ENCODE measurements at regions not wholly inside any gene's neighbourhood (a gene's known extent, or its start where the extent isn't known, plus 50 kb on each side); places are given as distances from the start of the nearest gene placed in this dataset.
"Not testable (repeated sequence)": the region's sequence is repeated elsewhere in the genome, so short reads cannot be mapped to it uniquely, and the experiment has no call there.

- not testable (repeated sequence) for H2BK5ac ChIP-seq (ENCODE audit: low read depth, low read length, poor library complexity); H4K91ac ChIP-seq (ENCODE audit: low read depth, low read length); H2AFZ ChIP-seq (ENCODE audit: insufficient read depth, low read length, poor library complexity); H3K36me3 ChIP-seq (ENCODE audit: control insufficient read depth in 1 of 2, insufficient read depth in 2 of 2, low read length in 2 of 2); H3K23ac ChIP-seq (ENCODE audit: low read length); H3K4me2 ChIP-seq (ENCODE audit: low read length); H3K14ac ChIP-seq (ENCODE audit: low read length); H3K79me1 ChIP-seq (ENCODE audit: low read length); H3K4ac ChIP-seq (ENCODE audit: low read depth, low read length); H2BK12ac ChIP-seq (ENCODE audit: low read length); H3K27ac ChIP-seq (ENCODE audit: low read depth, low read length); H2BK120ac ChIP-seq (ENCODE audit: insufficient read depth, low read length, poor library complexity); DNase-seq; H4K8ac ChIP-seq (ENCODE audit: low read depth, low read length); H3K27me3 ChIP-seq (ENCODE audit: insufficient read depth, low read length); H2AK5ac ChIP-seq (ENCODE audit: low read length); H3K79me2 ChIP-seq (ENCODE audit: control insufficient read depth, insufficient read depth, low read length, poor library complexity); H3K9me3 ChIP-seq (ENCODE audit: insufficient read depth, low read depth, low read length); H3K18ac ChIP-seq (ENCODE audit: low read length); H3K4me3 ChIP-seq (ENCODE audit: low read depth, low read length); H4K12ac ChIP-seq (ENCODE audit: low read depth, low read length); H3K4me1 ChIP-seq (ENCODE audit: control insufficient read depth in 1 of 2, insufficient read depth in 2 of 2, low read length in 2 of 2); H3K9ac ChIP-seq (ENCODE audit: low read length)
- WGBS (ENCODE audit: extremely low coverage, insufficient coverage, insufficient read length): no CpG with 5 or more reads among the region's 30 CpGs
These were observed 361.9 kb upstream of the API5 start for GRCh38 chr11:42949738-42950376.

- no peak overlapping the region for H3K4me2 ChIP-seq (ENCODE audit: low read length)
- H3K18ac ChIP-seq (ENCODE audit: low read length): no peak overlapping the region
- H3K27ac ChIP-seq (ENCODE audit: low read depth, low read length): no peak overlapping the region
- H3K27me3 ChIP-seq (ENCODE audit: insufficient read depth, low read length): no peaks in the 10 kb centered on the region
- H2BK12ac ChIP-seq (ENCODE audit: low read length): no peak overlapping the region
- H3K9ac ChIP-seq (ENCODE audit: low read length): no peak overlapping the region
- no CpG with 5 or more reads among the region's 1 CpG for WGBS (ENCODE audit: extremely low coverage, insufficient coverage, insufficient read length)
- H3K79me2 ChIP-seq (ENCODE audit: control insufficient read depth, insufficient read depth, low read length, poor library complexity): no peaks in the 10 kb centered on the region
- no peak overlapping the region for H2AK5ac ChIP-seq (ENCODE audit: low read length)
- no peak for DNase-seq
- no peak overlapping the region for H3K4me3 ChIP-seq (ENCODE audit: low read depth, low read length)
- no peak overlapping the region for H2BK120ac ChIP-seq (ENCODE audit: insufficient read depth, low read length, poor library complexity)
- no peak overlapping the region for H4K8ac ChIP-seq (ENCODE audit: low read depth, low read length)
- H3K14ac ChIP-seq (ENCODE audit: low read length): no peak overlapping the region
- H2AFZ ChIP-seq (ENCODE audit: insufficient read depth, low read length, poor library complexity): no peak overlapping the region
- no peaks in the 10 kb centered on the region for H3K36me3 ChIP-seq (ENCODE audit: control insufficient read depth in 1 of 2, insufficient read depth in 2 of 2, low read length in 2 of 2)
- H2BK5ac ChIP-seq (ENCODE audit: low read depth, low read length, poor library complexity): no peak overlapping the region
- H3K4me1 ChIP-seq (ENCODE audit: control insufficient read depth in 1 of 2, insufficient read depth in 2 of 2, low read length in 2 of 2): no peaks in the 10 kb centered on the region
- no peak overlapping the region for H3K23ac ChIP-seq (ENCODE audit: low read length)
- H3K4ac ChIP-seq (ENCODE audit: low read depth, low read length): no peak overlapping the region
- H3K79me1 ChIP-seq (ENCODE audit: low read length): no peaks in the 10 kb centered on the region
- H3K9me3 ChIP-seq (ENCODE audit: insufficient read depth, low read depth, low read length): no peaks in the 10 kb centered on the region
- no peak overlapping the region for H4K91ac ChIP-seq (ENCODE audit: low read depth, low read length)
- H4K12ac ChIP-seq (ENCODE audit: low read depth, low read length): no peak overlapping the region
These were observed 360.5 kb upstream of the API5 start for GRCh38 chr11:42951266-42951665.

- Histone ChIP-seq H2AFZ (ENCODE audit: insufficient read depth, low read length, poor library complexity) (no peak overlapping the region), H3K18ac (ENCODE audit: low read length) (no peak overlapping the region), H3K23ac (ENCODE audit: low read length) (no peak overlapping the region), H3K4me3 (ENCODE audit: low read depth, low read length) (no peak overlapping the region), H3K4ac (ENCODE audit: low read depth, low read length) (no peak overlapping the region), H3K9ac (ENCODE audit: low read length) (no peak overlapping the region), H2BK120ac (ENCODE audit: insufficient read depth, low read length, poor library complexity) (no peak overlapping the region), H3K14ac (ENCODE audit: low read length) (no peak overlapping the region), H2BK5ac (ENCODE audit: low read depth, low read length, poor library complexity) (no peak overlapping the region), H4K8ac (ENCODE audit: low read depth, low read length) (no peak overlapping the region), H3K79me2 (ENCODE audit: control insufficient read depth, insufficient read depth, low read length, poor library complexity) (no peaks in the 10 kb centered on the region), H3K4me2 (ENCODE audit: low read length) (no peak overlapping the region), H2BK12ac (ENCODE audit: low read length) (no peak overlapping the region), H3K27ac (ENCODE audit: low read depth, low read length) (no peak overlapping the region), H3K4me1 (ENCODE audit: control insufficient read depth in 1 of 2, insufficient read depth in 2 of 2, low read length in 2 of 2) (no peaks in the 10 kb centered on the region), H3K36me3 (ENCODE audit: control insufficient read depth in 1 of 2, insufficient read depth in 2 of 2, low read length in 2 of 2) (no peaks in the 10 kb centered on the region), H3K9me3 (ENCODE audit: insufficient read depth, low read depth, low read length) (no peaks in the 10 kb centered on the region), H4K12ac (ENCODE audit: low read depth, low read length) (no peak overlapping the region), H3K79me1 (ENCODE audit: low read length) (no peaks in the 10 kb centered on the region), H2AK5ac (ENCODE audit: low read length) (no peak overlapping the region), H4K91ac (ENCODE audit: low read depth, low read length) (no peak overlapping the region), H3K27me3 (ENCODE audit: insufficient read depth, low read length) (no peaks in the 10 kb centered on the region)
- WGBS (ENCODE audit: extremely low coverage, insufficient coverage, insufficient read length): no CpG with 5 or more reads among the region's 1 CpG
- no peak for DNase-seq
These were observed 354.0 kb upstream of the API5 start for GRCh38 chr11:42957831-42958230.

GRCh38 chr11:42958635-42959034, 353.2 kb upstream of the API5 start:
- no peak overlapping the region for H3K18ac ChIP-seq (ENCODE audit: low read length)
- H3K4me3 ChIP-seq (ENCODE audit: low read depth, low read length): no peak overlapping the region
- H3K79me1 ChIP-seq (ENCODE audit: low read length): no peaks in the 10 kb centered on the region
- no peak overlapping the region for H4K8ac ChIP-seq (ENCODE audit: low read depth, low read length)
- H3K9ac ChIP-seq (ENCODE audit: low read length): no peak overlapping the region
- no peak overlapping the region for H3K4me2 ChIP-seq (ENCODE audit: low read length)
- H3K4me1 ChIP-seq (ENCODE audit: control insufficient read depth in 1 of 2, insufficient read depth in 2 of 2, low read length in 2 of 2): no peaks in the 10 kb centered on the region
- no peak overlapping the region for H2BK12ac ChIP-seq (ENCODE audit: low read length)
- H2AK5ac ChIP-seq (ENCODE audit: low read length): no peak overlapping the region
- no peaks in the 10 kb centered on the region for H3K79me2 ChIP-seq (ENCODE audit: control insufficient read depth, insufficient read depth, low read length, poor library complexity)
- no peak overlapping the region for H4K12ac ChIP-seq (ENCODE audit: low read depth, low read length)
- H2BK120ac ChIP-seq (ENCODE audit: insufficient read depth, low read length, poor library complexity): no peak overlapping the region
- H3K4ac ChIP-seq (ENCODE audit: low read depth, low read length): no peak overlapping the region
- no peak overlapping the region for H3K23ac ChIP-seq (ENCODE audit: low read length)
- no peak overlapping the region for H4K91ac ChIP-seq (ENCODE audit: low read depth, low read length)
- WGBS (ENCODE audit: extremely low coverage, insufficient coverage, insufficient read length): no CpG with 5 or more reads among the region's 2 CpGs
- no peak overlapping the region for H2AFZ ChIP-seq (ENCODE audit: insufficient read depth, low read length, poor library complexity)
- no peaks in the 10 kb centered on the region for H3K9me3 ChIP-seq (ENCODE audit: insufficient read depth, low read depth, low read length)
- no peaks in the 10 kb centered on the region for H3K27me3 ChIP-seq (ENCODE audit: insufficient read depth, low read length)
- no peak overlapping the region for H2BK5ac ChIP-seq (ENCODE audit: low read depth, low read length, poor library complexity)
- H3K36me3 ChIP-seq (ENCODE audit: control insufficient read depth in 1 of 2, insufficient read depth in 2 of 2, low read length in 2 of 2): no peaks in the 10 kb centered on the region
- no peak overlapping the region for H3K27ac ChIP-seq (ENCODE audit: low read depth, low read length)
- no peak overlapping the region for H3K14ac ChIP-seq (ENCODE audit: low read length)
- no peak for DNase-seq
